B cell (primary cell): ENCODE measurements at regions not wholly inside any gene's neighbourhood (a gene's known extent, or its start where the extent isn't known, plus 50 kb on each side); places are given as distances from the start of the nearest gene placed in this dataset.

Experiments
- ATAC-seq: fragments of 200-7000 bp; cut with Tn5 transposase; one replicate; pipeline ENCODE4 v1.10.0; 2021; ENCODE audit warnings: low read depth, mild to moderate bottlenecking, moderate number of reproducible peaks, moderate library complexity
- CTCF ChIA-PET: fragments of 350-600 bp; sonication (Branson Sonifier 250); formaldehyde crosslinking; loops from one replicate; lab custom pipeline; 2021; ENCODE audit warnings: antibody characterized with exemption, inconsistent platforms; lab: Charles Lee
- POLR2A ChIA-PET: fragments of 350-600 bp; sonication (Branson Sonifier 250); formaldehyde crosslinking; loops from one replicate; lab custom pipeline; 2021; ENCODE audit warnings: antibody characterized with exemption; lab: Charles Lee
- DNase-seq: peaks from one replicate; pipeline ENCODE4 v3.0.0; 2013
- H2AFZ ChIP-seq: 2 replicates; pipeline ENCODE4 v1.6.1; 2012; ENCODE audit warnings: mild to moderate bottlenecking, low read depth, low read length; ENCODE audit not compliant: insufficient read depth, poor library complexity, severe bottlenecking
- H3K27ac ChIP-seq, 2 donors: 1 replicate in 1 of 2; 2 replicates in 1 of 2; pipeline ENCODE4 v1.5.1; 2012 to 2013; ENCODE audit warnings: low read length in 2 of 2, mild to moderate bottlenecking in 2 of 2, moderate library complexity in 1 of 2
- H3K27me3 ChIP-seq, 4 experiments: fragments of 200-600 bp in 1 of 4; sonication (generic) in 1 of 4; replicated peaks in 1 of 4; 1 replicate in 2 of 4; 2 replicates in 2 of 4; pipeline versions ENCODE4 v1.6.1 to v1.7.0; 2013 to 2016; ENCODE audit warnings: low read length in 3 of 4, mild to moderate bottlenecking in 2 of 4, mixed read lengths in 1 of 4, moderate library complexity in 1 of 4; ENCODE audit not compliant: insufficient read depth in 4 of 4, control insufficient read depth in 3 of 4; ENCODE audit errors: control extremely low read depth in 1 of 4
- H3K36me3 ChIP-seq, 2 experiments: replicated peaks in 1 of 2; 1 replicate in 1 of 2; 2 replicates in 1 of 2; pipeline versions ENCODE4 v1.6.1 to v1.7.1; 2013; ENCODE audit warnings: low read length in 1 of 2; ENCODE audit not compliant: insufficient read depth in 2 of 2, control insufficient read depth in 1 of 2; ENCODE audit errors: control extremely low read depth in 1 of 2, extremely low read depth in 1 of 2
- H3K4me1 ChIP-seq, 2 donors: fragments of 200-600 bp in 1 of 2; sonication (generic) in 1 of 2; 1 replicate in 1 of 2; 2 replicates in 1 of 2; pipeline versions ENCODE4 v1.5.1 to v1.6.1; 2013 to 2017; ENCODE audit warnings: low read length in 2 of 2; ENCODE audit not compliant: control insufficient read depth in 2 of 2, insufficient read depth in 2 of 2
- H3K4me2 ChIP-seq: replicated peaks from 2 replicates; pipeline ENCODE3; 2012; ENCODE audit warnings: mild to moderate bottlenecking, low read depth, low read length; ENCODE audit not compliant: poor library complexity, severe bottlenecking
- H3K4me3 ChIP-seq, 5 experiments: fragments of 200-600 bp in 1 of 5; sonication (generic) in 1 of 5; 1 replicate in 3 of 5; 2 replicates in 2 of 5; pipeline versions ENCODE4 v1.5.1 to v1.7.0; 2011 to 2016; ENCODE audit warnings: low read length in 4 of 5, mild to moderate bottlenecking in 4 of 5, low read depth in 2 of 5, control low read depth in 1 of 5, moderate library complexity in 1 of 5; ENCODE audit not compliant: insufficient read depth in 1 of 5; ENCODE audit errors: control extremely low read depth in 1 of 5, extremely low read depth in 1 of 5
- H3K79me2 ChIP-seq: fragments of 200-600 bp; sonication (generic); one replicate; pipeline ENCODE4 v1.6.0; 2016; ENCODE audit warnings: low read length; ENCODE audit not compliant: control insufficient read depth, insufficient read depth
- H3K9ac ChIP-seq: fragments of 200-600 bp; sonication (generic); 2 replicates; pipeline ENCODE4 v1.6.1; 2017; ENCODE audit warnings: mild to moderate bottlenecking, low read length, moderate library complexity
- H3K9me3 ChIP-seq, 3 donors: one replicate each; pipeline versions ENCODE4 v1.6.1 to v1.7.1; 2013; ENCODE audit warnings: low read length in 2 of 3; ENCODE audit not compliant: control insufficient read depth in 2 of 3, insufficient read depth in 1 of 3; ENCODE audit errors: control extremely low read depth in 1 of 3
- H4K20me1 ChIP-seq: 2 replicates; pipeline ENCODE4 v1.6.0; 2012; ENCODE audit warnings: mild to moderate bottlenecking, low read length; ENCODE audit not compliant: insufficient read depth, control insufficient read depth, poor library complexity, severe bottlenecking
- H3K27ac Mint-ChIP-seq: one replicate; pipeline ENCODE4 v1.8.0; 2021; ENCODE audit warnings: mixed read lengths
- H3K27me3 Mint-ChIP-seq: one replicate; pipeline ENCODE4 v1.8.0; 2021; ENCODE audit warnings: mixed read lengths
- H3K4me1 Mint-ChIP-seq: one replicate; pipeline ENCODE4 v1.8.0; 2021; ENCODE audit warnings: mixed read lengths
- H3K4me3 Mint-ChIP-seq: one replicate; pipeline ENCODE4 v1.8.0; 2021; ENCODE audit warnings: mixed read lengths
- H3K9me3 Mint-ChIP-seq: one replicate; pipeline ENCODE4 v1.8.0; 2022; ENCODE audit warnings: mixed read lengths; ENCODE audit not compliant: insufficient read depth
- EZH2 ChIP-seq: IDR thresholded peaks from 2 replicates; pipeline ENCODE4 v1.6.1; 2012; ENCODE audit warnings: borderline replicate concordance, low read depth, mild to moderate bottlenecking, moderate library complexity, low read length; ENCODE audit not compliant: insufficient read depth, poor library complexity, severe bottlenecking
- WGBS: methylation state at CpG from one replicate; pipeline ENCODE4 v1.1.5; 2013; ENCODE audit warnings: missing lambda C conversion rate; ENCODE audit not compliant: insufficient coverage; 5-methylcytosine and 5-hydroxymethylcytosine counted together
- intact Hi-C: fragments of 100-400 bp; cut with micrococcal nuclease; formaldehyde crosslinking; loops from one replicate; pipeline ENCODE4 v1.10.0; 2022
- TF ChIP-seq, protein P1 (sequence below): fragments of 200-600 bp; IDR thresholded peaks from one replicate; pipeline ENCODE4 v1.8.0; 2022; ENCODE audit warnings: antibody characterized with exemption, mild to moderate bottlenecking

GRCh38 chr7:10471280-10472058 is 502.2 kb upstream of the PHF14 start:
- Histone ChIP-seq H3K9me3 (peaks cover 0 to 2% (median 0%) of the 10 kb centered on the region in 3 donors), H3K27me3 (no peaks in the 10 kb centered on the region), H3K79me2 (no peaks in the 10 kb centered on the region), H3K4me1 (no peaks in the 10 kb centered on the region), H3K4me3 (no peak overlapping the region), H3K9ac (no peak overlapping the region), H2AFZ (no peak overlapping the region), H3K36me3 (no peaks in the 10 kb centered on the region), H4K20me1 (no peaks in the 10 kb centered on the region), H3K4me2 (no peak overlapping the region), H3K27ac (no peak overlapping the region)
- DNase-seq (no peak), ATAC-seq (no peak)
- ChIA-PET CTCF (no interaction called here), POLR2A (no interaction called here)
- no peak for TF ChIP-seq EZH2
- TF ChIP-seq, protein P1, sequence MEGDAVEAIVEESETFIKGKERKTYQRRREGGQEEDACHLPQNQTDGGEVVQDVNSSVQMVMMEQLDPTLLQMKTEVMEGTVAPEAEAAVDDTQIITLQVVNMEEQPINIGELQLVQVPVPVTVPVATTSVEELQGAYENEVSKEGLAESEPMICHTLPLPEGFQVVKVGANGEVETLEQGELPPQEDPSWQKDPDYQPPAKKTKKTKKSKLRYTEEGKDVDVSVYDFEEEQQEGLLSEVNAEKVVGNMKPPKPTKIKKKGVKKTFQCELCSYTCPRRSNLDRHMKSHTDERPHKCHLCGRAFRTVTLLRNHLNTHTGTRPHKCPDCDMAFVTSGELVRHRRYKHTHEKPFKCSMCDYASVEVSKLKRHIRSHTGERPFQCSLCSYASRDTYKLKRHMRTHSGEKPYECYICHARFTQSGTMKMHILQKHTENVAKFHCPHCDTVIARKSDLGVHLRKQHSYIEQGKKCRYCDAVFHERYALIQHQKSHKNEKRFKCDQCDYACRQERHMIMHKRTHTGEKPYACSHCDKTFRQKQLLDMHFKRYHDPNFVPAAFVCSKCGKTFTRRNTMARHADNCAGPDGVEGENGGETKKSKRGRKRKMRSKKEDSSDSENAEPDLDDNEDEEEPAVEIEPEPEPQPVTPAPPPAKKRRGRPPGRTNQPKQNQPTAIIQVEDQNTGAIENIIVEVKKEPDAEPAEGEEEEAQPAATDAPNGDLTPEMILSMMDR: no peak
- intact Hi-C loops: no loop called here
- H3K9me3 Mint-ChIP-seq: peaks cover 3% of the 10 kb centered on the region
- H3K4me1 Mint-ChIP-seq: no peaks in the 10 kb centered on the region
- no peak overlapping the region for H3K4me3 Mint-ChIP-seq
- WGBS: no CpG with 5 or more reads among the region's 2 CpGs
- no peak overlapping the region for H3K27ac Mint-ChIP-seq
- no peaks in the 10 kb centered on the region for H3K27me3 Mint-ChIP-seq

DNA sequence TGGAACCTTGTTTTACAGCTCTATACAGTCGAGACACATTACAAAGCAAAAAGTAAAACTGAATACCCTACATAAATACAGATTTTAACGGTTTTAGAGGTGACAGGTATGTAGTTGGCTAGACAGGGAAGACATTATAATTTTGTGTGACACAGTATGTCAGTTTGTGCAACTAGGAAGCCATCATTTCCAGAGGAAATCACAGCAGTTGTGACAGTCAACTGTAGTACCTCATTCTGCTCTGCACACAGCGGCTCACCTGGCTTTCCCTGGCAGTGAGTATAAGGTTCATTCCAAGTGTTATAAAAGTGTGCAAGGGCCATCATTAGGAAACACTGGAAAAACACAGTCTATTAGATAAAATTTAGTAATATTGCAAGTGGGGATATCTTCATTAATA is 501.6 kb upstream of the PHF14 start:
- Histone ChIP-seq H3K36me3 (no peaks in the 10 kb centered on the region), H3K27ac (no peak overlapping the region), H3K9ac (no peak overlapping the region), H2AFZ (no peak overlapping the region), H3K4me1 (no peaks in the 10 kb centered on the region), H3K79me2 (no peaks in the 10 kb centered on the region), H3K27me3 (no peaks in the 10 kb centered on the region), H3K4me2 (no peak overlapping the region), H3K9me3 (peaks cover 0 to 5% (median 0%) of the 10 kb centered on the region in 3 donors), H4K20me1 (no peaks in the 10 kb centered on the region), H3K4me3 (no peak overlapping the region)
- no peak for DNase-seq
- Mint-ChIP-seq H3K9me3 (peaks cover 3% of the 10 kb centered on the region), H3K4me1 (no peaks in the 10 kb centered on the region), H3K4me3 (no peak overlapping the region), H3K27me3 (no peaks in the 10 kb centered on the region), H3K27ac (no peak overlapping the region)
- WGBS: no CpG with 5 or more reads among the region's 3 CpGs
- CTCF ChIA-PET: no interaction called here
- POLR2A ChIA-PET: no interaction called here
- TF ChIP-seq EZH2: no peak
- TF ChIP-seq, protein P1: no peak
- intact Hi-C loops: no loop called here
- ATAC-seq: no peak
